ENCODE measurements at regions not wholly inside any gene's neighbourhood (a gene's known extent, or its start where the extent isn't known, plus 50 kb on each side); places are given as distances from the start of the nearest gene placed in this dataset.
A peak's percentile ranks its signal among the peaks of the same experiment; 100 is the strongest.

GRCh38 chr2:205885492-205886099 lies 200.4 kb downstream of the INO80D start (continued):
- TF ChIP-seq, protein P1, sequence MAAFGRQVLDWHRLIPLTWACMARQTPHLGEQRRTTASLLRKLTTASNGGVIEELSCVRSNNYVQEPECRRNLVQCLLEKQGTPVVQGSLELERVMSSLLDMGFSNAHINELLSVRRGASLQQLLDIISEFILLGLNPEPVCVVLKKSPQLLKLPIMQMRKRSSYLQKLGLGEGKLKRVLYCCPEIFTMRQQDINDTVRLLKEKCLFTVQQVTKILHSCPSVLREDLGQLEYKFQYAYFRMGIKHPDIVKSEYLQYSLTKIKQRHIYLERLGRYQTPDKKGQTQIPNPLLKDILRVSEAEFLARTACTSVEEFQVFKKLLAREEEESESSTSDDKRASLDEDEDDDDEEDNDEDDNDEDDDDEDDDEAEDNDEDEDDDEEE (CRISPR knock-in tag; IDR thresholded peaks at IDR 0.05) = peak; percentile 66; the same call in 1 of the 2 replicates
- TF ChIP-seq ZNF768 (CRISPR knock-in tag; IDR thresholded peaks at IDR 0.05) (no peak), MAFF (IDR thresholded peaks at IDR 0.05; ENCODE audit: low read depth, low read length) (no peak), ZNF672 (CRISPR knock-in tag; IDR thresholded peaks at IDR 0.05) (no peak), GATAD1 (CRISPR knock-in tag; IDR thresholded peaks at IDR 0.05) (no peak), ZNF569 (CRISPR knock-in tag; IDR thresholded peaks at IDR 0.05; ENCODE audit: borderline replicate concordance) (no peak), FUBP1 (CRISPR knock-in tag; IDR thresholded peaks at IDR 0.05; ENCODE audit: borderline replicate concordance) (no peak), TRAFD1 (CRISPR knock-in tag; IDR thresholded peaks at IDR 0.05; ENCODE audit: borderline replicate concordance) (no peak), CTCF (CRISPR knock-in tag; IDR thresholded peaks at IDR 0.05) (peak; percentile 97), ZNF550 (CRISPR knock-in tag; IDR thresholded peaks at IDR 0.05; ENCODE audit: borderline replicate concordance) (0 out of 2 replicates have a peak, but pooled peaks have one; percentile 32), ZBTB46 (CRISPR knock-in tag; IDR thresholded peaks at IDR 0.05; ENCODE audit: borderline replicate concordance) (no peak), TERF1 (CRISPR knock-in tag; IDR thresholded peaks at IDR 0.05) (no peak), GABPB1 (CRISPR knock-in tag; IDR thresholded peaks at IDR 0.05) (peak; percentile 51; the same call in 1 of the 2 replicates), LCORL (IDR thresholded peaks at IDR 0.05) (no peak), LCORL (CRISPR knock-in tag; IDR thresholded peaks at IDR 0.05) (peak; percentile 41; the same call in 1 of the 2 replicates), MEIS1 (CRISPR knock-in tag; IDR thresholded peaks at IDR 0.05; ENCODE audit: borderline replicate concordance) (no peak), SRSF9 (IDR thresholded peaks at IDR 0.05; ENCODE audit: borderline replicate concordance, insufficient read depth, low read depth, low read length, poor library complexity, severe bottlenecking) (no peak), ZNF343 (CRISPR knock-in tag; IDR thresholded peaks at IDR 0.05) (no peak), ZNF570 (CRISPR knock-in tag; IDR thresholded peaks at IDR 0.05; ENCODE audit: borderline replicate concordance) (no peak), ZFY (CRISPR knock-in tag; IDR thresholded peaks at IDR 0.05) (no peak), SMC3 (IDR thresholded peaks at IDR 0.05; ENCODE audit: low read length) (peak; percentile 75)

All from HepG2 (cell line).